ENCODE measurements at regions not wholly inside any gene's neighbourhood (a gene's known extent, or its start where the extent isn't known, plus 50 kb on each side); places are given as distances from the start of the nearest gene placed in this dataset.
"Not testable (repeated sequence)": the region's sequence is repeated elsewhere in the genome, so short reads cannot be mapped to it uniquely, and the experiment has no call there.

DNA sequence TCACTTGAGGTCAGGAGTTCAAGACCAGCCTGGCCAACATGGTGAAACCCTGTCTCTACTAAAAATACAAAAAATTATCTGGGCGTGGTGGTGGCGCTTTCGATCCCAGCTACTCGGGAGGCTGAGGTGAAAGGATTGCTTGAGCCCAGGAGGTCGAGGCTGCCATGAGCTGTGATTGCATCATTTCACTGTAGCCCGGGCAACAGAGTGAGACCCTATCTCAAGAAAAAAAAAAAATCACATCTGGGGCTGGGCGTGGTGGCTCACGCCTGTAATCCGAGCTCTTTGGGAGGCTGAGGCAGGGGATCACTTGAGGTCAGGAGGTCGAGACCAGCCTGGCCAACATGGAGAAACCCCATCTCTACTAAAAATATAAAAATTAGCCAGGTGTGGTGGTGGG, 187.8 kb downstream of the FAM43A start:
- H3K27me3 ChIP-seq (ENCODE audit: control insufficient read depth in 1 of 2, insufficient read depth in 2 of 2, low read length in 2 of 2) = peaks cover 2 to 40% of the 10 kb centered on the region in 2 experiments; a peak in 2 of 5 replicates
- H3K4me2 ChIP-seq (ENCODE audit: low read depth, low read length); CTCF ChIA-PET (ENCODE audit: low intra/inter-chr PET ratio, low total read pairs); H3K36me3 ChIP-seq (replicated peaks in 1 of 2; ENCODE audit: control insufficient read depth in 1 of 2, insufficient read depth in 2 of 2, low read length in 2 of 2); H4K20me1 ChIP-seq (ENCODE audit: insufficient read depth, low read length); intact Hi-C loops (cut with micrococcal nuclease; ENCODE audit: unreplicated experiment); H3K4me3 ChIP-seq (replicated peaks in 1 of 3; ENCODE audit: insufficient read depth in 1 of 3, low read depth in 2 of 3, low read length in 3 of 3); BruUV-seq (replicated peaks); FAIRE-seq; H3K79me2 ChIP-seq (ENCODE audit: insufficient read depth, low read length); ATAC-seq; POLR2A ChIA-PET; H2AFZ ChIP-seq (ENCODE audit: low read length); H3K9ac ChIP-seq (ENCODE audit: insufficient read depth, low read depth, low read length); in situ Hi-C loops (cut with HindIII; ENCODE audit: extremely low pct_ligation_motif_present, low pct_unique_long_range_greater_than_20kb); DNase-seq (ENCODE audit: low spot score); H3K27ac ChIP-seq (ENCODE audit: extremely low read length, insufficient read depth, low read length); H3K9me3 ChIP-seq (ENCODE audit: low read length); TF ChIP-seq ATF7 (CRISPR knock-in tag; IDR thresholded peaks at IDR 0.05): not testable (repeated sequence)
- peak; percentile 34; the same call in 1 of the 2 replicates for TF ChIP-seq ATF7 (IDR thresholded peaks at IDR 0.05)
- WGBS (ENCODE audit: low lambda C conversion rate) = 54% methylated on average over 10 of the region's 10 CpGs
- peaks cover 25% of the 10 kb centered on the region for H3K4me1 ChIP-seq (ENCODE audit: insufficient read depth, low read length)

DNA sequence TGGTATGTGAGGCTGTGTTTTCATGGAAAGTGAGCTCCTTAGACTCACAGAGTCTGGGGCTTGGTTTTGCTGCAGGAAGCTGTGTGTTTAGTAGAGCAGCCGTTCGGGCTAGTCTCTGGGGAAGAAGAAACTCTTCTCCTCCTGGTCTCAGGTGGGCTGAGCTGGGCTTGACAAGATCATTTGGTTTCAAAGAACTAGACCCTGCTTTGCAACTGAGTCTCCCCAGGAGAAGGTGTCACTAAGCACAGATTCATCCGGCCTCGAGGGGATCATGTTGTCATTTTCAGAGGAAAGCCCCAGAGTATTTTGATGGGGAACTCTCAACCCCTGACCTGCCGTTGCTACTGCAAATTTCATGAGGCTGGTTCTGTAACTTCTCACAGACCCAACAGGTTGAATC, 188.5 kb downstream of the FAM43A start:
- Histone ChIP-seq H3K27ac (ENCODE audit: extremely low read length, insufficient read depth, low read length) (no peak overlapping the region), H3K36me3 (replicated peaks in 1 of 2; ENCODE audit: control insufficient read depth in 1 of 2, insufficient read depth in 2 of 2, low read length in 2 of 2) (no peaks in the 10 kb centered on the region), H3K79me2 (ENCODE audit: insufficient read depth, low read length) (no peaks in the 10 kb centered on the region), H3K4me1 (ENCODE audit: insufficient read depth, low read length) (peaks cover 25% of the 10 kb centered on the region), H2AFZ (ENCODE audit: low read length) (no peak overlapping the region), H3K9ac (ENCODE audit: insufficient read depth, low read depth, low read length) (no peak overlapping the region), H3K27me3 (ENCODE audit: control insufficient read depth in 1 of 2, insufficient read depth in 2 of 2, low read length in 2 of 2) (peaks cover 2 to 39% of the 10 kb centered on the region in 2 experiments; a peak in 2 of 5 replicates), H4K20me1 (ENCODE audit: insufficient read depth, low read length) (no peaks in the 10 kb centered on the region), H3K4me2 (ENCODE audit: low read depth, low read length) (no peak overlapping the region), H3K9me3 (ENCODE audit: low read length) (no peaks in the 10 kb centered on the region; the same call in 1 of the 2 replicates), H3K4me3 (replicated peaks in 1 of 3; ENCODE audit: insufficient read depth in 1 of 3, low read depth in 2 of 3, low read length in 3 of 3) (no peak overlapping the region)
- ChIA-PET CTCF (ENCODE audit: low intra/inter-chr PET ratio, low total read pairs) (no interaction called here), POLR2A (no interaction called here)
- ATAC-seq = no peak
- FAIRE-seq = no peak
- in situ Hi-C loops (cut with HindIII; ENCODE audit: extremely low pct_ligation_motif_present, low pct_unique_long_range_greater_than_20kb) (no loop called here), intact Hi-C loops (cut with micrococcal nuclease; ENCODE audit: unreplicated experiment) (no loop called here)
- WGBS (ENCODE audit: low lambda C conversion rate) = 52% methylated on average over 2 of the region's 5 CpGs
- TF ChIP-seq, protein P1, sequence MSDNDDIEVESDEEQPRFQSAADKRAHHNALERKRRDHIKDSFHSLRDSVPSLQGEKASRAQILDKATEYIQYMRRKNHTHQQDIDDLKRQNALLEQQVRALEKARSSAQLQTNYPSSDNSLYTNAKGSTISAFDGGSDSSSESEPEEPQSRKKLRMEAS (IDR thresholded peaks at IDR 0.05) = no peak
- TF ChIP-seq, protein P2, sequence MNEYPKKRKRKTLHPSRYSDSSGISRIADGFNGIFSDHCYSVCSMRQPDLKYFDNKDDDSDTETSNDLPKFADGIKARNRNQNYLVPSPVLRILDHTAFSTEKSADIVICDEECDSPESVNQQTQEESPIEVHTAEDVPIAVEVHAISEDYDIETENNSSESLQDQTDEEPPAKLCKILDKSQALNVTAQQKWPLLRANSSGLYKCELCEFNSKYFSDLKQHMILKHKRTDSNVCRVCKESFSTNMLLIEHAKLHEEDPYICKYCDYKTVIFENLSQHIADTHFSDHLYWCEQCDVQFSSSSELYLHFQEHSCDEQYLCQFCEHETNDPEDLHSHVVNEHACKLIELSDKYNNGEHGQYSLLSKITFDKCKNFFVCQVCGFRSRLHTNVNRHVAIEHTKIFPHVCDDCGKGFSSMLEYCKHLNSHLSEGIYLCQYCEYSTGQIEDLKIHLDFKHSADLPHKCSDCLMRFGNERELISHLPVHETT (CRISPR knock-in tag; conservative IDR thresholded peaks at IDR 0.05) = no peak
- no peak for TF ChIP-seq GABPB1 (CRISPR knock-in tag; IDR thresholded peaks at IDR 0.05)
- no peak for TF ChIP-seq AKAP8 (CRISPR knock-in tag; IDR thresholded peaks at IDR 0.05)
- no peak for TF ChIP-seq MATR3 (CRISPR knock-in tag; IDR thresholded peaks at IDR 0.05)
- no peak for TF ChIP-seq ZNF713 (CRISPR knock-in tag; IDR thresholded peaks at IDR 0.05)
- TF ChIP-seq BRD4 (CRISPR knock-in tag; IDR thresholded peaks at IDR 0.05) = no peak
- TF ChIP-seq, protein P3, sequence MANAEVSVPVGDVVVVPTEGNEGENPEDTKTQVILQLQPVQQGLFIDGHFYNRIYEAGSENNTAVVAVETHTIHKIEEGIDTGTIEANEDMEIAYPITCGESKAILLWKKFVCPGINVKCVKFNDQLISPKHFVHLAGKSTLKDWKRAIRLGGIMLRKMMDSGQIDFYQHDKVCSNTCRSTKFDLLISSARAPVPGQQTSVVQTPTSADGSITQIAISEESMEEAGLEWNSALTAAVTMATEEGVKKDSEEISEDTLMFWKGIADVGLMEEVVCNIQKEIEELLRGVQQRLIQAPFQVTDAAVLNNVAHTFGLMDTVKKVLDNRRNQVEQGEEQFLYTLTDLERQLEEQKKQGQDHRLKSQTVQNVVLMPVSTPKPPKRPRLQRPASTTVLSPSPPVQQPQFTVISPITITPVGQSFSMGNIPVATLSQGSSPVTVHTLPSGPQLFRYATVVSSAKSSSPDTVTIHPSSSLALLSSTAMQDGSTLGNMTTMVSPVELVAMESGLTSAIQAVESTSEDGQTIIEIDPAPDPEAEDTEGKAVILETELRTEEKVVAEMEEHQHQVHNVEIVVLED (CRISPR knock-in tag; IDR thresholded peaks at IDR 0.05; ENCODE audit: borderline replicate concordance) = no peak
- no peak for TF ChIP-seq ZFP36L2 (CRISPR knock-in tag; IDR thresholded peaks at IDR 0.05)
- no peak for TF ChIP-seq JUN (CRISPR knock-in tag; IDR thresholded peaks at IDR 0.05)
- TF ChIP-seq, protein P4, sequence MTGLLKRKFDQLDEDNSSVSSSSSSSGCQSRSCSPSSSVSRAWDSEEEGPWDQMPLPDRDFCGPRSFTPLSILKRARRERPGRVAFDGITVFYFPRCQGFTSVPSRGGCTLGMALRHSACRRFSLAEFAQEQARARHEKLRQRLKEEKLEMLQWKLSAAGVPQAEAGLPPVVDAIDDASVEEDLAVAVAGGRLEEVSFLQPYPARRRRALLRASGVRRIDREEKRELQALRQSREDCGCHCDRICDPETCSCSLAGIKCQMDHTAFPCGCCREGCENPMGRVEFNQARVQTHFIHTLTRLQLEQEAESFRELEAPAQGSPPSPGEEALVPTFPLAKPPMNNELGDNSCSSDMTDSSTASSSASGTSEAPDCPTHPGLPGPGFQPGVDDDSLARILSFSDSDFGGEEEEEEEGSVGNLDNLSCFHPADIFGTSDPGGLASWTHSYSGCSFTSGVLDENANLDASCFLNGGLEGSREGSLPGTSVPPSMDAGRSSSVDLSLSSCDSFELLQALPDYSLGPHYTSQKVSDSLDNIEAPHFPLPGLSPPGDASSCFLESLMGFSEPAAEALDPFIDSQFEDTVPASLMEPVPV (CRISPR knock-in tag; IDR thresholded peaks at IDR 0.05) = no peak
- no peak for TF ChIP-seq ZNF891 (CRISPR knock-in tag; IDR thresholded peaks at IDR 0.05)
- TF ChIP-seq ELF3 (CRISPR knock-in tag; IDR thresholded peaks at IDR 0.05) = no peak
- no peak for DNase-seq (ENCODE audit: low spot score)
- BruUV-seq (replicated peaks) = no TSS peak
